ENCODE measurements at regions not wholly inside any gene's neighbourhood (a gene's known extent, or its start where the extent isn't known, plus 50 kb on each side); places are given as distances from the start of the nearest gene placed in this dataset.
"Not testable (repeated sequence)": the region's sequence is repeated elsewhere in the genome, so short reads cannot be mapped to it uniquely, and the experiment has no call there.

DNA sequence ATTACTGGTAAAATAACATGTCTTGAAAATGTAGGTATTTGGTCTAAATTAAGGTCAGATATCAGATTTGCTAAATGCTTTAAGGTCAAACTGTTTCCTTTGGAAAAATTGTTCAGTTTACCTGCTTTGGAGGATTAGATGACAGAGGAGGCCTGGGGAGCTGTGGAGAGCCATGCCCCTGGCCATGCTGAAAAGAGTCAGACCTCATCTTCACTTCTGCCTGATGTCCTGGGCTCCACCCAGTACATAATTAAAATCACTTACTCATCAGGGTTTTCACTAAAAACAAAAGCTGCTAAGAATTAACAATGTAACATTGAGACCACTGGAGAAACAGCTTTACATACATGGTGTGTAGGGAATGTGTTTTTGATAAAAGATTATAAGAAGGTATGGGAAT, 60.8 kb upstream of the UNC93A start:
- FAIRE-seq: no peak

DNA sequence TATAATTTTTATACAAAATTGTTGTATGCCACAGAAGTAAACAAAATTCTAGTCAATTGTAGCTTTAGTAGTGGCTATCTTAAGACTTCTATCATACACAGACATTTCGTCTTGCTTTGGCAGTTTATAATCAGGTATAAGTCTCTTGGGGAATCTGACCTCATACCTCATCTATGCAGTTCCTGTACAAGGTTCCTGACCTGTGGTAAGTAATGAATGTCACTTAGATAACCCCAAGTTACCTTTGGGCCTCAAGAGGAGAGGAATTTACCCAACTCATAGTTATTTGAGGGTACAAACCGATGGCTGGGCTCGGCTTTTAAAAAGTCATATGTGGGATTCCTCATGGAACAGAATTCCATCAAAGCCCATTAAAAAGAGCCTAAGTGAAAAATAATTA, 58.8 kb upstream of the UNC93A start:
- FAIRE-seq: no peak

DNA sequence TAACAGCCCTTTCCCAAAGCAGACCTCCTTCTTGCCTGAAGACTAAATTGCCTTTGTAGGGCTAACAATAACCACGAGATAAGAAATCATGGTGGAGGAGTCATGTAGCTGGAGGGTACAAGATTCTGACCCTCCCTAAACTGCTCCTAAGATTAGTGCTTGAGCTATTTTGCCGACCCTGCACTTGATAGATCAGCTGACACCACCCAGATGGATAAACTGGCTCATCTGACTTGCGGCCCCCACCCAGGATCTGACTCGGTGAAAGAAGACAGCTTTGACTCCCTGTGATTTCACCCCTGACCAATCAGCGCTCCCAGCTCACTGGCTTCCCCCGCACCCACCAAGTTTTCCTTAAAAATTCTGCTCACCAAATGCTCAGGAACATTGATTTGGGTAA, 57.6 kb upstream of the UNC93A start:
- no peak for FAIRE-seq

DNA sequence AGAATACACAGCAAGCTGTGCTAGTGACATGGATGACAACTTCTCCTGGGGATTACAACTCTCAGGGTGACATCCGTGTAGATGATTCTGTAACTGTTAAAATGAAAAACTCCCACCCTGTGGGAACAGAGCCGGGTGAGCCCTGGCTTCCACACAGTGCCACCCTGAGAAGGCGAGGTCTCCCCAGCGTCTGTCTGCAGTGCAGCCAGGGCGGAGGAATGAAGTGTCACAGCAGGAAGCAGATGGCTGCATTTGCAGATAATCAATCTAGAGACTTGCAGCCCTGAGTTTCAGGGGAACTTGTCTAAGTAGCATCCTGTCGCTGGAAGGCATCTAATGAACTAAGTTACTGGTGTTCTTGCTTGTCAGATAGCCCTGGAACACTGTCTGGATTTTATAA, 56.5 kb upstream of the UNC93A start:
- FAIRE-seq: not testable (repeated sequence)

DNA sequence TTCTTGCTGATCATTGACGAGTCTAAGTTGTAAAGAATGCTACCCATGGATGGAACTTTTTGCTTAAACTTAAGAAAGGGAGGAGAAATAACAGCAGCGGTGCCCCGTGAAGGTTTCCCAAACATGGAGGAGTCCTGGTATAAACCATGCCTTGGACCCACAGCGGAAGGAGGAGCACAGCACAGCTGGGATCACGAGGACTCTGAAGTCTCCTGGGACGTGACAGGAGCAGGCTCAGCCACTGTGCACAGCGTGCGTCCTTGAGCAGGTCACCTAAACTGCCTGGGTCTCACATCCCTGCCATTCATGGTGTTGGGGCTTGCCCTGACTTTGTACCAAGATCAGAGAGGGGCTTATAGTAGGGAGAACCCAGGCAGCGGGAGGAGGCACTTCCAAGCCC, 56.1 kb upstream of the UNC93A start:
- FAIRE-seq: no peak

DNA sequence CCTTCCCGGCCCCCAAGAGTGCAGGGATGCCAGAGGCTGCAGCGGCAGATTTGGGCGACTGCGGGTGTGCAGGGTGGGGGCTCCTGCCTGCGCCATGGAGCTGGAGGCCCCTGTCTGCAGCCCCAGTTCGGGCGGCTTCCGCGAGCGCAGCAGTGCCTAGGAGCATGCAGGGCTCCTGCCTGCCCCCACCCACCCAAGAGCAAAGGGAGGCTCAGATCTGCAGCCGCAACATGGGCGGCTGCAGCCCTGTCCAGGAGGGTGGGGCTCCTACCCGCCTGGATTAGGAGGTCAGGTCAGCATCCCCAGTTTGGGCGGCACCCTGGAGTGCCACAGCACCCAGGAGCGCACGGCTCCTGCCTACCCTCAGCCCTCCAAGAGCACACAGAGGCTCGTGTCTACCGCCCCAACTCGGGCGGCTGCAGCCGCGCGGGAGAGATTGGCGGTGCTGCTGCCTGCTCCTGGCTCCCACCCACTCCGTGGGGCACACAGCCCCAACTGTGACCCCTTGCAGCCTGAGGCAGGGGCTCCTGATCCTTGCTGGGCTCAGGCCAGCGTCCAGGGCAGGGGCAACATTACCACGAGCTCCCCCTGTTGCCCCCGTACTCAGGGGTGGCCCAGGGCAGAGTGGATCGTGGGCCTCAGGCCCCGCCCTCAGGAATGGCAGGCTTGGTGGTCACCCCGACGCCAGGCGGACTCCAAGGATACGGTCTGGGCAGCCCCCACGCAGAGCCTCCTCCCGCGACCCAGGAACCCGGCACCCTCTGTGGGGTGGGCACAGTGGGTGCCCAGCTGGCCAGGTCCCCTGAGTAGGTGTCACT, 55.5 kb upstream of the UNC93A start:
- FAIRE-seq: no peak

DNA sequence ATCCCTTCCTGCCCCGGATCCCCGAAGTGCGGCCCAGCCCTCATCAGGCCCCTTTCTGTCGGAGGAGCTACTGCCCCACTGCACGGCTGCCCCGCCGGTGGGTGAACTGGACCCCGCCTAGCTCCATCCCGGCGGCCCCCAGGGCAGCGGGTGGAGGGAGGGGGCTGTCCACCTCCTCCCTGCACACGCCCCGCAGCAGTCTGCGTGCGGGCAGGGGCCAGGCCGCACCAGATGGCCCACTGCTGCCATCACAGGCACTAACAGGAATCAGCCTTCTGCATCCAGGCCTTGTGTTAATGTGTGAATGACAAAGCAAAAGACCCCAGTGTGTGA, 54.9 kb upstream of the UNC93A start:
- no peak for FAIRE-seq

DNA sequence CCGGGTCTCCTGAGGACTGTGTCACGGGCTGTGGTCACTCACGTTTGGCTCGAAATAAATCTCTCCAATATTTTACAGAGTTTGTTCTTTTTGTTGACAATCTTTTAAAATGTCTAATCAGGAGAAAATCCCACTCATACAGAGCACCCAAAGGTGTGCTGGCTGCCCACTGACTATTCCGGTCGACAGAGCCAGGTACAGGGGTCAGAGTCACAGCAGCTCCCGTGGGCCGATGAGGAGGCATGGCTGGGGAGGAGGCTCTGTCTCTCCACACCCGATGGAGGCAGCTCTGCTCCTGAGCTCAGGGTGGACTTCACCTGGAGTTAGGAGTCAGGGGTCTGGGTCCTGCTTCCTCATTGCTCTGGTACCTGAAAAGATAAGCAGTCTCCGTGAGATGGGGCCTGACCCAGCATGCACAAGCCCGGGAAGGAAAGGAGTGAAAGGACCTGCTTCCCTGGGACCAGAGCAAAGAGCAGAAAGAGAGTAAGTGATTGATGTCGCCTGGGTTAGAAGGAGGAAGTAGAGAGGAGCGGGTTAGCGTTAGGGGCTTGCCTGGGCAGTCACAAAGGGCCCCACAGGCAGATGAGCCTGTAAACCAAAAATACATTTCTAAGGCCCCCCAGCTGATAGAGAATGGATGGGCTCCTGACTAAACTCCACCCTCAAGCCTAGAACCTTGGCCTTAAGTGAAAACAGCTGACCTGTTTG, 53.5 kb upstream of the UNC93A start:
- no peak for FAIRE-seq

DNA sequence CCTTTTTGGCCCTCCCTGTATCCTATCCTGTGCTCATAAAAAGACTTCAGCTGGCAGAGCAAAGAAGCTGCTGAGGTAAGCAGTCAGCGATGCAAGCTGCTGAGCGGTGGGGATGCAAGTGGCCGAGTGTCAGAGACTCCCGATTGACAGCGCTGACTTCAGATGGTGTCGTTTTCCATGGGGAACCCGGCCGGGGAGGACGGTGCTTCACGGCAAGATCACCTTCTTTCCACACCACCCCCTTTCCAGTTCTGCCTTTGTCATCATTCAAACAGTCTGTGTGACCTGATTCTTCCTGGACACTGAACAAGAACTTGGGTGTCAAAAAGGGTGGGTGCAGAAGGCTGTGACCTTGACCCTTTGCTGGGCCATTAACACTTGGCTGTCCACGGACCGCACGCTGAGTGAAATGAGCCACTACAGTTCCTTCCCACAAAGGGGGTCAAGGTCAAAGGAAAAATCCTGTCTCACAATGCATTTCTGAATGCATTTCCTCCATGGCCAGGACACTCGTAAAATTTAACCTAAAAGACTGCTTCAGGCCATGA, 52.9 kb upstream of the UNC93A start:
- FAIRE-seq: no peak

DNA sequence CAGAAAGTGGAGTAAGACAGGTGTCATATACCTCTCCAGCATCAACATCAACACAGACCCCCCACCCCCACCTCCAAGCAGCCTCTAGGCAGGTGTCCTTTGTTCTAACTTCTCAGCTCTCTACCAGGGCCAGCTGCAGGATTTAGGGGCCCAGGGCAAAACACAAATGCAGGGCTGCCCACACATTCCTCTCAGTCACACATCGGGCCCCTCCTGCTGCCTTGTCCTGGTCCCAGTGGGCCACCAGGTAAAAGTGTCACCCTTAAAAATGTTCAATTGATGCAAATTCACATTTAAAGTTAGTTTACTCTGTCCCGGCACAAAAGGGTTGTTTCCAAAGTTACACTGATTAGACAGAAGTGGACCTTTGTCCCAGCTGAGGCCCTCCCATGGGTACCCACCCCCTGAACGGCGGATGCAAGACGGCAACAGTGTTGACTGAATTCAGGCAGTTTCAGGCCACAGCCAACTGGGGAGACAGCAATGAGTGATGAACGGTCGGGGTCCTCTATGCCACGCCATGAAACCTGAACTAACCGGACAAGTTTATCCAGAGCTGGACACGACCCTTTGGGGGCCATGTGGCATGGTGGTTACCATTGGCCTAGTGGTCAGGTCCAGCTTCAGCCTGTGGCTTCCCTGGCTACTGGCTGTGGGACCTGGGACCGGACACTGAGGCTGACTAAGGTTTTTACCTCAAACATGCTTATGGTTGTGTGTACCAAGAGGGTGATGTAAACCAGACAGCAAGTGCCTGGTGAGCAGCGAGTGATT, 52.2 kb upstream of the UNC93A start:
- no peak for FAIRE-seq

DNA sequence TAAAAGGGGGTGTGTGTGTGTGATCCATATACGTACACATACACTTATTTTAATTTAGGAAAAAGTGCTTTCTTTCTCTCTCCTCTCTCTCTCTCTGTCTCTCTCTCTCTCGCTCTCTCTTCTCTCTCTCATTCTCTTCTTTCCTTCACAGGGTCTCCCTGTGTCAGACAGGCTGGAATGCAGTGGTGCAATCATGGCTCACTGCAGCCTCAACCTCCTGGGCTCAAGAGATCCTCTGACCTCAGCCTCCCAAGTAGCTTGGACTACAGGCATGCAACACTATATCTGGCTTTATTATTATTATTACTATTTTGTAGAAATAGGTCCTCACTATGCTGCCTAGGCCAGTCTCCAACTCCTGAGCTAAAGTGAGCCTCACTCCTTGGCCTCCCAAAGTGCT, 51.6 kb upstream of the UNC93A start:
- not testable (repeated sequence) for FAIRE-seq

DNA sequence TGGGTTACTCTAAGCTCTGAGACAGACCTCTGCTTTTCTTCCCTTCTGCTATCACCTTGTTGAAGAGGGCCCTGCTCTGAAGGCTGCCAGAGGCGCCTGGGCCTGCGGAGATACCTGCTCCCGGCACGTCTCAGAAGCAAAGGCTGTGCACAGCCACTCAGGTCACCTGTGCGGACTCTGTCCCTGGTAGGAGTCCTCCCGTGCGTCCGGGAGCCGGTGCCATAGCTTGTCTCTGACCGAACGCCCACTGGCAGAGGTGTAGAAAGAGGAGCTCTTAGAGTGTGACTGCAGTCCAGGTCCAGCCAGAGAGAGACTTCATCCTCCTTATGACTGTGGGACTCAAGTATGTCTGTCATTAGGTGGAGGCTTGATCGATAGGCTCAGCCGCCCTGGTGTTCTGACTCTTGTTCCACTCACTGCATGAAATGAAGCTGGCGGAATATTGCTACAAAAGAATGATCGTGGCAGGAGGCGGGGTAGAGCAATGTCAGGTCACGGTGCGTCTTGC, 51.0 kb upstream of the UNC93A start:
- no peak for FAIRE-seq

All from G401.6 (cell line).